HG03135 (cell line): ENCODE measurements at regions not wholly inside any gene's neighbourhood (a gene's known extent, or its start where the extent isn't known, plus 50 kb on each side); places are given as distances from the start of the nearest gene placed in this dataset.
"Not testable (repeated sequence)": the region's sequence is repeated elsewhere in the genome, so short reads cannot be mapped to it uniquely, and the experiment has no call there.

Experiments used
- ATAC-seq: cut with Tn5 transposase; IDR thresholded peaks from one replicate; pipeline ENCODE4 v1.9.1; 2021; ENCODE audit warnings: mild to moderate bottlenecking, moderate library complexity; ENCODE audit not compliant: unreplicated experiment

DNA sequence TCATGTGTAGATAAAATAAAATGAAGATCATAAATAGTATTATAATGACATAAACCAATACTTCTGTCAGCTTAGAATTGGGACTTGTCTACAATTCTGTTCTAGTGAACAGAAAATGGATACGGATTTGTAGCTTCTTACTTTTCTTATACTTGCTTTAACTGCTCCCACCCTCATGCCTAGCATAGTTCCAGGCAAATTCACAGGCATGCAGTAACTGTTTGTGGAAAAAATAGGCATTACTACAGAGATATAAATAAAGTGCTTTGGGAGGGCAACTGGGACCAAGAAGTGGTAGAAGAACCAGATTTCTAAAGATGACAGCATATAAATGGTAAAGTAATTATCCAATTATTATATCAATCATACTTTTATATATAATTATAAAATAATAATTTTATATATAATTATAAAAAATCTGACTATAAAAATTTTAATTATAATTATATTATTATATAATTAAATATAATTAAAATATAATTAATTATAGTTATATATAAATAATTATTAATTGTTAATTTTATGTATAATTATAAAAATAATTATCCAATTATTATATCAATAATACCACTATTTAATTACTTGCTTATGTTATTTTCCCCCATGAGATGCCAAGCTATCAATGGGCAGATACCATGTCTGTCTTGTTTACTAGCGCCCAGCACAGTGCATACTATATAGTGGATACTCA lies 144.1 kb downstream of the NOC3L start:
- no peak for ATAC-seq

- no peak for ATAC-seq
Observed at GRCh38 chr10:94219829-94220228, 142.9 kb downstream of the NOC3L start.

DNA sequence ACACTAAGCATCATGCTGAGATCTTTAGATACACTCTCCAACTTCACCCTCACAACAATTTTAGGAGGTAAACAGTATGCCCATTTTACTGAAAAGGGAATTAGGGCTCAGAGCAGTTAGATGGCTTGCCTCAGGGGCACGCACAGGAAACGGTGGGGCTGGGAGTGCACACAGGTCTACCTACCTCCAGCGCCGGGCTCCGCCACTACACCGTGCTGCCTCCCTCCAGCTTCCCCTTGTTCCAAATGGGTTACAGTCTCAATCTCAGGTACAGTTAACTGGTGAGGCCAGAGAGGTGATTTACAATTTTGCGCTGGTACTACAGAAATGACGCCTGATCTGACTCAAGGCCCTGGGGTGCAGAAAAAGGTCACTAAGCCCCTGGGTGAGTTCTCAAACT lies 142.0 kb downstream of the NOC3L start:
- ATAC-seq, result no peak

DNA sequence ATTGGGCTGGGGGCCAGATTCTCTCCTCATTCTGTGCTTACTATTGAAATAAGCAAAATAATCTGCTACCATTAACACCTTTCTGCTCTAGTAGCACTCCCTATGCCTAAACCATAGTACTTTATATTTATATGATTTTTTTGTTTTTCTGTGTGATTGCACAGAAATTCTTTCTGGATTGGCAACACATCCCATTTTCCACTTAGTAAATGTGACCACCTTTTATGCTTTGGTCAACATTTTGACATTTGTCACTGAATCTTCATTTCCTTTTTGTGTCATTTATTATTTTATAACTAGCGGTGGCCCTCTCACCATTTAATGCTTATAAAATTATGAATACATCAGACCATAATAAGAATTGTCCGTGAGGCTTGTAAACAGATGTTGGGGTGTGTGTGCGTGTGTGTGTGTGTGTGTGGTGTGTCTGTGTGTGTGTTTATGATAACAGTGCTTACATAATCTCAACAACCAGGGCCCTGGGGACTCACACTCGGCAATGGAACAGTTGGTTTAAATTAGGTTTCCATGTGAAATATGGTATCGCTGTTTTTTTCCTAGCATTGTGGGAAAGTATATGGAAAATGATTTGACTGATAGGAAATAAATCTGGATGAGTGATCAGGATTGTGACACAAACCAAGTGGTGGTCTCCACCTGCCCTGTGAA lies 138.9 kb downstream of the NOC3L start:
- ATAC-seq, result no peak

DNA sequence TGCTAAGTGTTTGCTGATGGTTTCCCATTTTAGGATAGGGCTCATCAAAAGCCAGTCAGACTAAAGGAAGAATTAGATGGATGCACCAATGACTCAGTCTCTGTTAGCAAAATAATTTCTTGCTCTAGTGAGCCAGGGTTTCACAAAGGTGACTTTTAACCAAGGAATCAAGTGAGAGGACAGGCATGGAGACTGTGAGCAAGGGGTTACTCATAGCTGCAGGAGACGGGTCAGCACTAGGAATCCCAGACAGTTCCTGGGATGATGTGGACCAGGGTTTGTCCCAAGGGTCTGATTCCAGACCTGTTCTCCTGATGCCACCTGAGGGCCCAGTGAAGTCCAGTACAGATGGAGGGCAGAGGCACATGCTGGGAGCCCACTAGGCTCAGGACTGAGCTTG lies 138.1 kb downstream of the NOC3L start:
- no peak for ATAC-seq

DNA sequence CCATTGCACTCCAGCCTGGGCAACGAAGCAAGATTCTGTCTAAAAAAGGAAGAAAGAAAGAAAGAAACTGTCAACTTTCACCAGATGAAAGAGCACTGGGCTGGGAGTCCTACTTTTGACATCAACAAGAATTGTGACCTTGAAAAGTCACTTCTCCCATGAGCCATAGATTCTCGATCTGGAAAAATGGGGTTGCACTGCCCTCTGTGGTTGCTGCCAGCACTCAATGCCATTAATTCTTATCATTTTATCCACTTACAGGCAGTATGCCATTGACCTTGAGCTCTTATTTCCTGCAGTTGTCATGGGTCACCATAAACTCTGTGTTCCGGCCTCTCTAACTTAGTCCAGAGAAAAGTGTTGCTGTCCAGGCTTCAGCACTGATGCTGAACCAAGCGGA lies 137.2 kb downstream of the NOC3L start:
- no peak for ATAC-seq

DNA sequence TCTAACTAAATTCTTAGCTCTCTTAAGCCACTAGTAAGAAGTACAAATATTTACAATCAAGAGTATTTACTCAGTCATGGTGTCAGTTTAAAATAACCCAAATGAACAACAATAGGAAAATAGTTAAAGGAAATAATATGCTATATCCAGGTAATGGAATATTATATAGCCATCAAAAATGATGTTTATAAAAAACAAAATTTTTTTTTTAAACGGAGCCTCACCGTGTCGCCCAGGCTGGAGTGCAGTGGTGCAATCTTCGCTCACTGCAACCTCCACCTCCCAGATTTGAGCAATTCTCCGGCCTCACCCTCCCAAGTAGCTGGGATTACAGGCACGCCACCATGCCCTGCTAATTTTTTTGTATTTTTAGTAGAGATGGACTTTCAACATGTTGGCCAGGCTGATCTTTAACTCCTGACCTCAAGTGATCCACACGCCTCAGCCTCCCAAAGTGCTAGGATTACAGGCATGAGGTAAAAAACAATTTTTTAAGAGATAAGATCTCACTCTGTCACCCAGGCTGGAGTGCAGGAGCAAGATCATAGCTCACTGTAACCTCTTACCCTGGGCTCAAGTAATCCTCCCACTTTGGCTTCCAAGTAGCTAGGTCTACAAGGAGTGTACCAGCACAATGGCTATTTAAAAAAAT lies 132.5 kb downstream of the NOC3L start:
- ATAC-seq, result no peak

- no peak for ATAC-seq
Observed at GRCh38 chr10:94232711-94233383, 129.9 kb downstream of the NOC3L start.

DNA sequence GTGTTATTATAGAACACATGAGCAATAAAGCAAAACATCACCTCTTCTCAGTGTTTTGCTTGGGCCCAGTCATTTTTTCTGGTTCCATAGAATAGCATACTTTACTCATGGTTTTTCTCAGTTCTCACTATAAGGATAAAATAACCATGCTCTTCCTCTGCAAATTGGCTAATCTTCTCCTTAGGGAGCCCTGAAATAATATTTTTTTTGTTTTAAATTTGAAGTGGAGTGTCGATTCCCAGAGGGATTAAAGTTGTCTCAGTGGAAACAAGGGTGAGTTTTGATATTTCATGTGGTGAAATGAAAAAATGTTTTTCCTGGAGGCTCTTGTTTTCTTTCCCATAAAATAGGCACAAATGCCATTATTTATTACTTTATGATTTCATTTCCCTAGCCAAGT lies 127.3 kb downstream of the NOC3L start:
- no peak for ATAC-seq

DNA sequence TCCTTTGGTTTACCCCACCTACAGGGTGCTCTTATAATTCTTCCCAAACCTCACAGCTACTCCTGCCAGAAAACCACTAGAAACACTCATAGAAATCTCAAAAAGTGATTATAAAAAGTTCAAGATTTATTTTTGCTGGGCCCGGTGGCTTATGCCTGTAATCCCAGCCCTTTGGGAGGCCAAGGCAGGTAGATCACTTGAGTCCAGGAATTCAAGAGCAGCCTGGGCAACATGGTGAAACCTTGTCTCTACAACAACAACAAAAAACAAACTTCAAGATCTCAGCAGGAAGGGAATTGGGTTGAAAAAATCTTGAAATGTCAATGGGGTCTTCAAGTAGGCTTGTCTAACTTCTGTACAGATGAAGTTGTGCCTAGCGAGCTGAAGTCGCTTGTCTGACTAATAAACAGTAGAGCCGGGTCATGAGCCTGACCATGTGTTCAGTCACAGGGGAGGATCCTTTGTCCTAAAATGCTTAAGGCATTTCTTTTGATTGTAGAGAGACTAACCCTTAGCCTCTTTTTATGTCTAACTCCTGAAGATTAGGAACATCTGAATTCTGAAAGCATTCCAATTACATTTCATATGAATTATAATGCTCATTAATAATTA lies 124.6 kb downstream of the NOC3L start:
- no peak for ATAC-seq

- ATAC-seq, result no peak
Observed at GRCh38 chr10:94239696-94240095, 123.0 kb downstream of the NOC3L start.

GRCh38 chr10:94240491-94240890 lies 122.2 kb downstream of the NOC3L start:
- no peak for ATAC-seq

DNA sequence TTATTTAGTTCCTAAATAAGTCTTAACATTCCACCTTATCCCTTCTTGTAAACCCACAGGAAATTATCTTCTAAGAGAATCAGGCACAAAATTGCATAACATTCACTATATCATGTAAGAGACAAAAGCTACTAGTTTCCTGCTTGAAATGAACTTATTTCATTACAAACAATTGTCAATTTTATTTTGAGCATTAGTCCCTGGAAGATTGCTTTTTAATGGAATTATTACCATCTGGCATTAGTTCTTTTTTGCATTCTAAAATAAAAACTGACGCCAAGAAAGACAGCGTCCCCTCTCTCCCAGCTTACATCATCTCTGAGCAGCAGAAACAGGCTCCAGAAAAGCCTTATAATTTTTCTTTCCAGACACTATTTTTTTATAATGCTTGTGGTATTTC lies 121.8 kb downstream of the NOC3L start:
- ATAC-seq, result no peak

DNA sequence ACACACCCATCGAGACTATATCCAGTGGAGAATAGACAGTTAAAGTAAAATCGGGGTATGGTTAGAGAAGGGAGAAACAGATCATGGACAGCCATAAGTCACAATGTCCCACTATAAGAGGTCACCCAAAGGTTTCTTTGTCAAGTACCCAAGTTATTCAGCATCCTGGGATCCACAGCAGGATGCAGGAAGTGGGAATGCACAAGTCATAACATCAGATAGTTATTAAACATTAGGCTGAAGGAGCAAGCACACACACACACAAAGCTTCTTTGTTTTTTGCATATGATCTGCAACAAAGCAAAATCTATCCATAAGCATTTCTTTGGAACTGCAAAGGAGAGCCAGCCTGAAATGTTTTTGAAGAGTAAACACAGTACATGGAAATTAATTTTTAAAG lies 111.6 kb downstream of the NOC3L start:
- no peak for ATAC-seq

- ATAC-seq, result no peak
Observed at GRCh38 chr10:94251568-94251967, 111.2 kb downstream of the NOC3L start.

DNA sequence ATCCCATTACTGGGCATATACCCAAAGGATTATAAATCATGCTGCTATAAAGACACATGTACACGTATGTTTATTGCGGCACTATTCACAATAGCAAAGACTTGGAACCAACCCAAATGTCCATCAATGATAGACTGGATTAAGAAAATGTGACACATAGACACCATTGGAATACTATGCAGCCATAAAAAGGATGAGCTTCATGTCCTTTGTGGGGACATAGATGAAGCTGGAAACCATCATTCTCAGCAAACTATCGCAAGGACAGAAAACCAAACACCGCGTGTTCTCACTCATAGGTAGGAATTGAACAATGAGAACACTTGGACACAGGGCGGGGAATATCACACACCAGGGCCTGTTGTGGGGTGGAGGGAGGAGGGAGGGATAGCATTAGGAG lies 105.3 kb downstream of the NOC3L start:
- not testable (repeated sequence) for ATAC-seq

DNA sequence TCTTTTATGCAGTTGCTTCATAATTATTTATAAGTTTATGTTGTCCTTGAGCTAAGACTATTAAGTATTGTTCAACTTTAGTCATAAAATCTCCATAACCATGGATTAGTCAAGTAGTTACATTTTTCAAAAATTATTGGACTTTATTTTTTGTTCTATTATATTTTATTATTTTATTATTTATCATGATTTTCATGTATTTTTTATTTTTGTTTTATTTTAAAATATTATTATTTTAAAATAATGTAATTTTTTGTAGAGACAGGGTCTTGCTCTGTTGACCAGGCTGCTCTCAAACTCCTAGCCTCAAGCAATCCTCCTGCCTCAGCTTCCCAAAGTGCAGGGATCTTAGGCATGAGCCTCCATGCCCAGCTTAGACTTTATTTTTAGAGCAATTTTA lies 102.3 kb downstream of the NOC3L start:
- ATAC-seq, result no peak

DNA sequence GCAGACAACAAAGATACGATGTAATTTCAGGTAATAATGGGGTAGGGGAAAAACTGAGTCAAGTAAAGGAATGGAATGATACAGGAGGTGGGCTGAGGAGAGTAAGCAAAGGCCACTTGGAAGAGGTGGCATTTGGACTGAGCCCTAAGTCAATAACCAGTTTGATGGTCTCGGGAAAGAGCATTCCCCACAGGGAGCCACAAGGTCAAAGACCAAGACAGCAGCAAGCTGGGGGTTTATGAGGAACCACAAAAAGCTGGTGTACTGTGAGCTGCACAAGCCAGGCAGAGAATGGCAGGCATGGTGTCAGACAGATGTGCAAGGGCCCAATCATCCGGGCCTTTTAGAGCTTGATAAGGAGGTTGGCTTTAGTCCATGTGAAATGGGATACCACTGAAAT lies 98.7 kb downstream of the NOC3L start:
- no peak for ATAC-seq

DNA sequence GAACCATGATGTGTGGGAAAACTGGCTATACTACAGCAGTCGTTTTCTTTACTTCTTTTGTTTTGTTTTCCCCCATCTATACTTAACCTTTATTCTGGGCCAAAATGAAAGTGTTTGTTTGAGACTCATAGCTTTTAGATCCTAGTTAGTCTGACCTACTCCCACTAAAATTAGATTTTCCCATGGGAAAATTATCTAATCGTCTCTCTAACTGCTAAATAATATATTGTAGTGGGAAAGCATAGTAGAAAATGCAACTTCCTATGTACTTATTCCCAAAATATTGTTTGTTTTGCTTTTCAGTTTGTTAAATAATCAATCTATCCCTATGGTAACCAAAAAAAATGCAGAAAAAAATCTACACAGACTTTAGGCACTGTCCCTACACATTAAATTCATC lies 96.6 kb downstream of the NOC3L start:
- ATAC-seq, result no peak

GRCh38 chr10:94268652-94269051 lies 94.1 kb downstream of the NOC3L start:
- no peak for ATAC-seq

GRCh38 chr10:94274142-94274787 lies 88.5 kb downstream of the NOC3L start:
- ATAC-seq, result no peak
